Stomach (tissue), 4 donors: ENCODE measurements at regions not wholly inside any gene's neighbourhood (a gene's known extent, or its start where the extent isn't known, plus 50 kb on each side); places are given as distances from the start of the nearest gene placed in this dataset.

ENCODE experiments used
- EP300 ChIP-seq: sonication (generic); formaldehyde crosslinking; IDR thresholded peaks from one replicate; pipeline ENCODE4 v1.6.1; 2017; ENCODE audit warnings: antibody characterized with exemption
- TF ChIP-seq, protein P1 (sequence below), 7 experiments: fragments of 450-650 bp in 4 of 7; fragments of 200-600 bp in 3 of 7; sonication (generic) in 3 of 7; IDR thresholded peaks; one replicate each; pipeline ENCODE4 v1.5.1; 2016 to 2019; ENCODE audit warnings: antibody characterized with exemption in 7 of 7, control low read depth in 2 of 7, mild to moderate bottlenecking in 1 of 7

DNA sequence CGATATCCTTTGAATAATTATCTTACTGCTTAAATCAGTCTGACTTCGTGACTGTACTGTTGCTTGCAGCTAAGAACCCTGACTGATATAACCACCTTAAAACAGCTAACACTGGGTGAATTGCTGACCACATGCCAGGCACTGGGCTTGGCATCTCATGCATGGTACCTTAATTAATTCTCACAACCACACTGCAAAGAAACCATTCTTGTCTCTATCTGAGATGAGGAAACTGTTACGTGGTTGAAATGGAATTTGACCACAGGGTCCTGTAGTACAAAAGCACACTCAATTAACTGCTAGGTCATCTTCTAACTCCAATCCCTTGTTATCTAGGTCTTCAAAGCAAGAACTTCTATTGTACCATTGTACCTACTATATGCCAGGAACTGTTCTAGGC is 92.7 kb upstream of the PRICKLE2 start:
- TF ChIP-seq, protein P1, sequence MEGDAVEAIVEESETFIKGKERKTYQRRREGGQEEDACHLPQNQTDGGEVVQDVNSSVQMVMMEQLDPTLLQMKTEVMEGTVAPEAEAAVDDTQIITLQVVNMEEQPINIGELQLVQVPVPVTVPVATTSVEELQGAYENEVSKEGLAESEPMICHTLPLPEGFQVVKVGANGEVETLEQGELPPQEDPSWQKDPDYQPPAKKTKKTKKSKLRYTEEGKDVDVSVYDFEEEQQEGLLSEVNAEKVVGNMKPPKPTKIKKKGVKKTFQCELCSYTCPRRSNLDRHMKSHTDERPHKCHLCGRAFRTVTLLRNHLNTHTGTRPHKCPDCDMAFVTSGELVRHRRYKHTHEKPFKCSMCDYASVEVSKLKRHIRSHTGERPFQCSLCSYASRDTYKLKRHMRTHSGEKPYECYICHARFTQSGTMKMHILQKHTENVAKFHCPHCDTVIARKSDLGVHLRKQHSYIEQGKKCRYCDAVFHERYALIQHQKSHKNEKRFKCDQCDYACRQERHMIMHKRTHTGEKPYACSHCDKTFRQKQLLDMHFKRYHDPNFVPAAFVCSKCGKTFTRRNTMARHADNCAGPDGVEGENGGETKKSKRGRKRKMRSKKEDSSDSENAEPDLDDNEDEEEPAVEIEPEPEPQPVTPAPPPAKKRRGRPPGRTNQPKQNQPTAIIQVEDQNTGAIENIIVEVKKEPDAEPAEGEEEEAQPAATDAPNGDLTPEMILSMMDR (IDR thresholded peaks at IDR 0.05) = no peak
- no peak for TF ChIP-seq EP300
